Stimulated activated naive CD8-positive, alpha-beta T cell treated with anti-CD3 and anti-CD28 coated beads, Interleukin-15, Interleukin-2, amounts not matched to agents 100 ng/mL and 50 ng/mL, for 24 hours (primary cell): ENCODE measurements at regions not wholly inside any gene's neighbourhood (a gene's known extent, or its start where the extent isn't known, plus 50 kb on each side); places are given as distances from the start of the nearest gene placed in this dataset.

Experiments used
- H3K27ac Mint-ChIP-seq: one replicate; pipeline ENCODE4 v1.8.0; 2021; ENCODE audit warnings: mild to moderate bottlenecking, mixed read lengths
- H3K27me3 Mint-ChIP-seq: one replicate; pipeline ENCODE4 v1.8.0; 2021; ENCODE audit warnings: mixed read lengths
- H3K36me3 Mint-ChIP-seq: one replicate; pipeline ENCODE4 v1.8.0; 2021; ENCODE audit warnings: low read depth, mixed read lengths
- H3K4me1 Mint-ChIP-seq: one replicate; pipeline ENCODE4 v1.8.0; 2021; ENCODE audit warnings: low read depth, mixed read lengths
- H3K4me3 Mint-ChIP-seq: one replicate; pipeline ENCODE4 v1.8.0; 2021; ENCODE audit warnings: mild to moderate bottlenecking, mixed read lengths
- H3K9me3 Mint-ChIP-seq: one replicate; pipeline ENCODE4 v1.8.0; 2021; ENCODE audit warnings: mixed read lengths

DNA sequence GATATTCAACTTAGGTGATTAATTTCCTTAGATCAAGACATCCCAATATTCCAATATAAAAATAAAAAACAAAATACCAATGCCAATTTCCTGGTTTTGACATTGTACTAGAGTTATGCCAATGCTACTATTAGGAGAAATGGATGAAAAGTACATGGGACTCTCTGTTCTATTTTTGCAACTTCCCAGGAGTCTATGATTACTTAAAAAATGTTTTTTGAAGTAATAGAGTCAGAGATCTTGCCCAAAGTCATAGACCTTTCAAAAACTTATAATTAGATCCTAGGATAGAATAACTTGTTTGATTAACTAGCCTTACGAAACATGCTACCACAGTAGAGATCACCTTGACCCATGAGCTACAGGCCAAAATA is 73.6 kb upstream of the MAOA start:
- no peaks in the 10 kb centered on the region for H3K4me1 Mint-ChIP-seq
- no peaks in the 10 kb centered on the region for H3K36me3 Mint-ChIP-seq
- no peaks in the 10 kb centered on the region for H3K9me3 Mint-ChIP-seq
- H3K27me3 Mint-ChIP-seq = peaks cover 6% of the 10 kb centered on the region
- no peak overlapping the region for H3K27ac Mint-ChIP-seq
- H3K4me3 Mint-ChIP-seq = no peak overlapping the region

- H3K4me3 Mint-ChIP-seq = no peak overlapping the region
- H3K27me3 Mint-ChIP-seq = no peaks in the 10 kb centered on the region
- no peak overlapping the region for H3K27ac Mint-ChIP-seq
- H3K9me3 Mint-ChIP-seq = no peaks in the 10 kb centered on the region
- no peaks in the 10 kb centered on the region for H3K36me3 Mint-ChIP-seq
- no peaks in the 10 kb centered on the region for H3K4me1 Mint-ChIP-seq
Observed at GRCh38 chrX:43585922-43586321, 70.2 kb upstream of the MAOA start.

DNA sequence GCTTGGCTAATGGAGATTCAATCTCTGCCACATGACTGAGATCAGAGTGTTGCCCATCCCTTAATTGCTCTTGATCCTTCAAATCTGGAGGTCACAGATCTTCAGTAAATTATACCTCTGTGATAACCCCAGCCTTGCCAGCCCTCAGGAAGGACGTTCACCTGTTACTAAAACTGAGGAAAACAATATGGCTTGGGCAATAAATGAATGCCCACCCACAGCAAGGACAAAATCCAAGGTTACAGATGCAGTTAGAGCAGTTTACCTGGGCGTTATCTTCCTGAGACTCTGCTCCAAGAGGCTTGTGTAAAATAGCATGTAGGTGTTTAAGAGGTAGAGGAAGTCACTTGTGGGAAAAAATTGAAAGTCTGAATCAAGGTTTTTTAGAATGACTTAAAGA is 69.3 kb upstream of the MAOA start:
- Mint-ChIP-seq H3K9me3 (no peaks in the 10 kb centered on the region), H3K4me1 (no peaks in the 10 kb centered on the region), H3K36me3 (no peaks in the 10 kb centered on the region), H3K4me3 (no peak overlapping the region), H3K27ac (no peak overlapping the region), H3K27me3 (no peaks in the 10 kb centered on the region)

- Mint-ChIP-seq H3K4me1 (no peaks in the 10 kb centered on the region), H3K27me3 (no peaks in the 10 kb centered on the region), H3K9me3 (no peaks in the 10 kb centered on the region), H3K4me3 (no peak overlapping the region), H3K27ac (no peak overlapping the region), H3K36me3 (no peaks in the 10 kb centered on the region)
Observed at GRCh38 chrX:43589735-43590134, 66.4 kb upstream of the MAOA start.

DNA sequence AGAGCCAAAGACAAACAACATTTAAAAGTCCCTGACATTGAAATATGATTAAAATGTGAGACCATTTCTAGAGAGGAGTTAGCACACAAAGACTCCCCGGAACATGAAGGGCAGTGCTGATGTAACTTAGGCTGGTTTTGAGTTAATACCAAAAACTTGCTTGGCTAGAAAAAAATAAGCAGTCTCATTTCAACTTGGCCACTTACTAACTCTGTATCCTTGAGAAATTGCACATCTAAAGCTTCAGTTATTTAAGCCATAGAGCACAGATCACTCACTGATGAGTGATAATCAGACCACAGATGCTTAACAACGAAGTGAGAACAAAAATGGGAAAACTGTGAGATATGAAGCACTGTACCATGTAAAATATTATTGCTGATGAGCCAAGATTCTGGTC is 65.9 kb upstream of the MAOA start:
- Mint-ChIP-seq H3K36me3 (no peaks in the 10 kb centered on the region), H3K4me3 (no peak overlapping the region), H3K27ac (no peak overlapping the region), H3K9me3 (no peaks in the 10 kb centered on the region), H3K27me3 (no peaks in the 10 kb centered on the region), H3K4me1 (no peaks in the 10 kb centered on the region)

DNA sequence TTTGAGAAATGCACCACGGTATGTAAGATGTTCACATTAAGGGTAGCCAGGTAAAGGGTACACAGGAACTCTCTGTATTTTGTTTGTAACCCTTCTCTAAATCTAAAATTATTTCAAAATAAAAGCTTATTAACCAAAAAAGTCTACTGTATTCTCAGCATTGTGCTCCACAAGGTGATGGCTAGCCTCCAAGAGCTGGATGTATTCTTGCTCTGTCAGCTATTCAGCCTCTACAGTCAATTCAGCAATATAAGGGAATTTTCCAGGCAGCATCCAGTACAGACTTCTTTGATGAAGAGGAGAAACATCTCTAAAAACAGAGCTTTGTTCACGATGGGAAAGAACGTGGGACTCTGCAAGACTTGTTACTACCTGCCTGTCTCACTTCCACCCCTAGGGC is 63.5 kb upstream of the MAOA start:
- no peaks in the 10 kb centered on the region for H3K9me3 Mint-ChIP-seq
- H3K27ac Mint-ChIP-seq = no peak overlapping the region
- H3K4me1 Mint-ChIP-seq = peaks cover 3% of the 10 kb centered on the region
- no peaks in the 10 kb centered on the region for H3K27me3 Mint-ChIP-seq
- H3K36me3 Mint-ChIP-seq = no peaks in the 10 kb centered on the region
- H3K4me3 Mint-ChIP-seq = no peak overlapping the region

- no peak overlapping the region for H3K27ac Mint-ChIP-seq
- H3K9me3 Mint-ChIP-seq = no peaks in the 10 kb centered on the region
Observed at GRCh38 chrX:43595931-43596330, 60.2 kb upstream of the MAOA start.

GRCh38 chrX:43604753-43605152 is 51.3 kb upstream of the MAOA start:
- no peak overlapping the region for H3K4me3 Mint-ChIP-seq
- H3K27me3 Mint-ChIP-seq = no peaks in the 10 kb centered on the region
- H3K27ac Mint-ChIP-seq = no peak overlapping the region
- no peaks in the 10 kb centered on the region for H3K4me1 Mint-ChIP-seq
- H3K9me3 Mint-ChIP-seq = no peaks in the 10 kb centered on the region
- no peaks in the 10 kb centered on the region for H3K36me3 Mint-ChIP-seq

More at GRCh38 chrX:43595931-43596330, 60.2 kb upstream of the MAOA start:
- H3K27me3 Mint-ChIP-seq = no peaks in the 10 kb centered on the region
- H3K4me3 Mint-ChIP-seq = no peak overlapping the region
- H3K4me1 Mint-ChIP-seq = peaks cover 3% of the 10 kb centered on the region
- H3K36me3 Mint-ChIP-seq = no peaks in the 10 kb centered on the region

GRCh38 chrX:43605351-43605750 is 50.7 kb upstream of the MAOA start:
- no peak overlapping the region for H3K4me3 Mint-ChIP-seq
- H3K27me3 Mint-ChIP-seq = no peaks in the 10 kb centered on the region
- no peaks in the 10 kb centered on the region for H3K9me3 Mint-ChIP-seq
- no peaks in the 10 kb centered on the region for H3K4me1 Mint-ChIP-seq
- no peaks in the 10 kb centered on the region for H3K36me3 Mint-ChIP-seq
- no peak overlapping the region for H3K27ac Mint-ChIP-seq
